ENCODE measurements at regions not wholly inside any gene's neighbourhood (a gene's known extent, or its start where the extent isn't known, plus 50 kb on each side); places are given as distances from the start of the nearest gene placed in this dataset.

DNA sequence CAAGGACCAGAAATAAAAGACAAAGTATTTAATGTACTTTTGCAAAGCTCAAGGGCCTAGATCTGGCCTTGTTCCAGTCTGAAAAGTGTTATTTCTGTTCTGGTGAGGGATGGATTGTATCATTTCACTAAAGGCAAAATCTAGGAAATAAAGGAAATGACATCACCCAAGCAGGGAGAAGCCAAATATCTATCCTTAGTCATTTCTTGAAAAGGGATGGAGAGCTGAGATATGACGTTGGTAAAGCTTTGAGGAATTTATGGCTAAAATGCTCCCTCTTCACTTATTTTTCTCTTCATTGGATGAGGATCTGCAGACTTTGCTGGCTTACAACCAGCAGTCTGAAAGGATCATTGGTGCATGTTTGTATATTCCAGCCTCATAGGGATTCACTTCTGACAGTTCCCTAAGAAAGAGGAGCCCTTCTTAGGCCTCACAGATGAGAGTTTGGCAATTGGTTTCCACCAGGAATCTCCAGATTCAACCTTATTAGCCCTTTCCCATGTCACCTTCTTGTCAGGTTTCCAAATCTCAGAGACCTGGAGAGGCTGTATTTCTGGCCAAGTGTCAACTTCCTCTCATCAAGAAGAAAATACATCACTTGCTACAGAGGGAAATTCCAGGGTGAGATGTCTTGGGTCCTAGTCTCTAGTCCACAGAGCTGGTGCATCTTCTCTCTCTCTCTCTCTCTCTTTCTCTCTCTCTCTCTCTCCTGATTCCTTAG lies 93.7 kb upstream of the BOC start:
- TF ChIP-seq CTCF (IDR thresholded peaks at IDR 0.05; ENCODE audit: extremely low read depth, insufficient read depth, missing control alignments): no peak
- DNase-seq (ENCODE audit: low spot score): no peak
- in situ Hi-C loops (cut with MboI; ENCODE audit: low pct_unique_long_range_greater_than_20kb, low sequenced_read_pairs, unreplicated experiment): no loop called here

- in situ Hi-C loops (cut with MboI; ENCODE audit: low pct_unique_long_range_greater_than_20kb, low sequenced_read_pairs, unreplicated experiment): no loop called here
- TF ChIP-seq CTCF (IDR thresholded peaks at IDR 0.05; ENCODE audit: extremely low read depth, insufficient read depth, missing control alignments): no peak
- no peak for DNase-seq (ENCODE audit: low spot score)
Observed at GRCh38 chr3:113118336-113118735, 93.0 kb upstream of the BOC start.

GRCh38 chr3:113124256-113124830 lies 87.0 kb upstream of the BOC start:
- no peak for DNase-seq (ENCODE audit: low spot score)
- TF ChIP-seq CTCF (IDR thresholded peaks at IDR 0.05; ENCODE audit: extremely low read depth, insufficient read depth, missing control alignments): no peak
- in situ Hi-C loops (cut with MboI; ENCODE audit: low pct_unique_long_range_greater_than_20kb, low sequenced_read_pairs, unreplicated experiment): no loop called here

GRCh38 chr3:113125951-113126350 lies 85.4 kb upstream of the BOC start:
- no peak for DNase-seq (ENCODE audit: low spot score)
- TF ChIP-seq CTCF (IDR thresholded peaks at IDR 0.05; ENCODE audit: extremely low read depth, insufficient read depth, missing control alignments): no peak
- in situ Hi-C loops (cut with MboI; ENCODE audit: low pct_unique_long_range_greater_than_20kb, low sequenced_read_pairs, unreplicated experiment): no loop called here

DNA sequence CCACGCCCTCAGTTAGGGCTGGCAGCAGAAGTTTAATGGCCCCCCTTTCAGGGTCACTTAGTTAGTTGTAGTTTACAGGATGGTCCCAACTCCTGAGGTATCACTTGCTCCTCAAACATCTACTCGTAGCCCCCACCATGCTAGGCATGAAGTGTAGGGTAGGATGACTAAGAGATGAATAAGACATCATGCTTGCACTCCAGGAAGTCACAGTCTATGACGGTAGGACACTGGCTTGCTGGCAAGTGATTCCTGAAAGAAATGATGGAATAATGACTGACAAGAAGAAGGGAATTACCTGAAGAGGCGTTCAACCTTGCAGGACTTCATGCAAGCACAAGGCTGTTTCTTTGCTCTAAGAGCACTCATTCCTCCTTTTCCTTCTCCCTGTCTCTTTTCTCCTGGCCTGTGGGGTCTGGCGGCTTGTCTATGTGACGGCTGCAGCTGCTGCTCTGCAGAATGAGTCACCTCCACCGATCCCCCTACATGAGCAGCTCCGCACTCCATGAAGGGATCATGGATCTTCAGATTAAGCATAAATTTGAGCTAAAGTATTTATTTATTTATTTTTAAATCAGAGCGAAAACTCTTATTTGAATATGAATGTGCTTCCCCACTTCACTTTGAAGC lies 82.9 kb upstream of the BOC start:
- no peak for TF ChIP-seq CTCF (IDR thresholded peaks at IDR 0.05; ENCODE audit: extremely low read depth, insufficient read depth, missing control alignments)
- no peak for DNase-seq (ENCODE audit: low spot score)
- in situ Hi-C loops (cut with MboI; ENCODE audit: low pct_unique_long_range_greater_than_20kb, low sequenced_read_pairs, unreplicated experiment): no loop called here

DNA sequence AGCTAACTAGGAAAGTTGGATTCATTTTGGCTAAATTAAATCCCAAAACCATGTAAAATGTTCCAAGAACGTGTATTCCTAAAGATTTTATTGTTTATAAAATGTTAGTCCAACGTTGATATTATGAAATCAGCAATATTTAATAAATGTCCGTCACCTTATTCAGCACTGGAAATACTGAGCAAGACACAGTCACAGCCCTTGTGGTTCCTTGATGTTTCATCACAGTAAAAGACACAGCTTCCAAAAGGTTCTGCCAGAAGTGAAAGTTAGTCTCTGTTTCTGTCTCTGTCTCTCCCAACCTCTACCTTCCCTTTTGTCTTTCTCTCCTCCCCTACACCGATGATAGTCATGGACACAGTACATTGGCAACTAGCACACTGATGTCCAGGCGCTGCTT lies 82.2 kb upstream of the BOC start:
- in situ Hi-C loops (cut with MboI; ENCODE audit: low pct_unique_long_range_greater_than_20kb, low sequenced_read_pairs, unreplicated experiment): no loop called here
- DNase-seq (ENCODE audit: low spot score): no peak
- TF ChIP-seq CTCF (IDR thresholded peaks at IDR 0.05; ENCODE audit: extremely low read depth, insufficient read depth, missing control alignments): no peak
